GM21360 (cell line): ENCODE measurements at regions not wholly inside any gene's neighbourhood (a gene's known extent, or its start where the extent isn't known, plus 50 kb on each side); places are given as distances from the start of the nearest gene placed in this dataset.
"Not testable (repeated sequence)": the region's sequence is repeated elsewhere in the genome, so short reads cannot be mapped to it uniquely, and the experiment has no call there.

Experiments
- ATAC-seq: cut with Tn5 transposase; IDR thresholded peaks from one replicate; pipeline ENCODE4 v1.9.1; 2021; ENCODE audit warnings: mild to moderate bottlenecking, moderate library complexity; ENCODE audit not compliant: unreplicated experiment

DNA sequence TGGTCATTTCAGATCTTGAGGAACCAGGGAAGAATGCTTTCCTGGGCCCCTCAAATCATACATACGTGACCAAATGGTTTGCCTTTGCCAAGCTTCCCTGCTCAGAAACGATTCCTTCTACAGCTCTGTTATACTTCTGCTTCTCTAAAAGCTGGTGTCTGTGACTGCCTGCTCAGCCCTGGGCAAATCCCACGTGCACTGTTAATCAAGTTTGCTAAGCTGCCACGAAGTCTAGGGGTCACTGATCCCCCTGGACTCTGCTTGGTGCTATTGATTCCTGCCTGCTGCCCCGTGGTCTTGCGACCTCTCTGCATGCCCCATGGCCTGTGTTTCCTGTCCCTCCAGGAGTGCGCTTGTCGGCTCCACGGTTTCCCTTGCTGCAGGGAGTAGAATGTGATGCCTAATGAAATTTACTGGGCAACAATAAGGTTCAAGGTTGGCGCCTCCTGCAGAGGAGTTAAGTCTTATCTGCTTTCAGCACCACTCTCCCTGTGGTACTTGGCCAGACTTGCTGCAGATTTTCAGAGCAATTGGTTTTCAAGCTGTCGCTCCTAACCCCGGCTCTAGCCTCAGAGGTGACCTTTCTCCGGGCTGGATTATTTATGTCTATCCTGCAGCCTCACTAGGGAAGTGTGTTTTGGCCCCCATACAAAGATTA, 201.6 kb upstream of the FZD8 start:
- no peak for ATAC-seq

DNA sequence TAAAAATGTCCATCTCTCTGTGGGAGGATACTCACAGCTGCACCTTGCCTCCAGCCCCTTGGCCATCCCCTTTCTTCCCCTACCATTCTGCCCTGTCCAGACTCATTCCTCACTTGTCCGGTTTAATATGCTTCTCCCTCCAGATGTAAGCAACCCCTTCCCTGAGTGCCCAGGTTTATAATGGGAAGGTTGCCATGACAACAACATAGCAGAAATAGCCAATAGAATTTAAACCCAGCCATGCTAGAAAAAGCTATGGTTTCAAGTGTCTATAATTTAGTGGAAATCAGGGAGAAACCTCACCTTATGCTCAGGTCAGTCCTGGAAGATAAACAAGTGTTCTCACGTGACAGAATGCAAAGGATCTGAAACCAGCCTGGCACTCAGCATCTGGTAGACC, 196.0 kb upstream of the FZD8 start:
- ATAC-seq = no peak

DNA sequence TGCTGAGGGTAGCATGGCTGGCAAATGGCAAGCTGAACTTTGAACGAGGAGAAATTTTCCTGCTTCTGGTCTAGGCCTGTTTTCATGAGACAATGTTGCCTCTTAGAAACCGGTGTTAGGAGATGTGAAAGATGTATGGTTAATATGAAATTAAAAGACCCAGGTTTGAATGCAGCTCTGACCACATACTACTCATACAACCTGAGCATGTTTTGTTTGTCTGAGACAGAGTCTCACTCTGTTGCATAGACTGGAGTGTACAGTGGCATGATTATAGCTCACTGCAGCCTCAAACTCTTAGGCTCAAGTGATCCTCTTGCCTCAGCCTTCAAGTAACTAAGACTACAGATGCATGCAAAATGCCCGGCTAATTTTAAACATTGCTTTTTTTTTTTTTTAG, 193.4 kb upstream of the FZD8 start:
- no peak for ATAC-seq

DNA sequence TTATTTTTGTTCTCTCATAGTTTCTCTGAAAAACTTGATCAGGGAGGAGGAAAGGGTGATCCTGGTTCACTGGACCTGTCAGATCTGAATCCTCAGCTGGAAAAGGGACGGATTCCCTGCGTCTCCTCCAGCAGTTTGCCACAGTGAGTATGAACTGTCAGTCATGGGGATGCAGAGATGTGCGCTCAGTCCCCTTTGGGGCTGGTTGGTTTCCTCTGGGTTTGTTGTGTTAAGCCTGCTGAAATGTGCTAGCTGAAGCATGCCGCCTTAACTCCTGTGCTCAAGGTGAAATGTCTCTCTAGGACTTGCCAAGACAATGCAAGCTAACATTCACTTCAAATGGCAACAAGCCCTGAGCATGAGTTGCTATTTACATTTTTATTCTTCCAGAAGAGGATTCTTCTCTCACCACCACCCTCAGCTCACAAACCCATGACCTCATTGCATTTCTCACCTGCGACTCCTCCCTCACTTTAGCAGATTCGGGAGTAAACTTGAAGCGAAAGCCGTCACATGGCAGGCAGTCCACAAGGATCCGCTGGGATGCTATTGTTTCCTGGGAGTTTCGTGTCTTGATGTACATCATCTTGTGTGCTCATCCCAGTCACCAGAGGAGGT, 192.9 kb upstream of the FZD8 start:
- ATAC-seq = no peak

DNA sequence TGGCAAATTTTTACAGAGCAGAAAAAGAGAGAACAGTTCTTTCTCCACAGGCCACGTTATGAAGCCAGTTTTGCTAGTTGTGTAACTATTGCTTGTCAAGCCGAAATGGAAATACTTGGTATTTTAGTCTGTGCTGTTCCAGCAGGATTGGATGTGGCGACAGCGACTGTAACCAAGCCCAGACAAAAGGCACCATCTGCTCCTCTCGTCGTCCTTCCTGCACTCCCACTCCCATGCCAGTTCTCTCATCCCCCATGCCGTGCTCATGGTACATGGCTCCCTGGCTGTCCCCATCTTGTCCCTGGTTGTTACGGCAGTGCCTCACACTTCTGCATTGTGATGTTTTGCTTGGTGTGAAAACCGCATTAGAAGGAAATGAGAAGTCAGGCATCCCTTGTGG, 185.7 kb upstream of the FZD8 start:
- ATAC-seq = no peak

DNA sequence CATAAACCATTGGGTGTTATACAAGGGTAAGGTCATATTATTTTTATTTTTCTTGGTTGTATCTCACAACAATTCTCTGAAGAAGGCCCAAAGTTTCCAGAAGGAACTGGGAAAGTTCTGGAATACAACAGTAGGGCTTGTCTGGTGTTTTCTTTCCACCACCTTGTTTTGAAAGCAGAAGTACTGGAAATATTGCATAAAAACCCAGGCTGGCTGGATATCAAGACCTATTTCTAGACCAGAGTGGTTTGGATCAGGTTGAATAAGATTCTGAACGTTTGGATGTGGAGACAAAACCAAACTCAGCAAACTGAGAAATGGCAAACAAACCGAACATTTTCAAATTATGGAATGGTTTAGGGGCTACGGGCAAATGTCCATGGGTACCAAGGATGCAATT, 182.6 kb upstream of the FZD8 start:
- no peak for ATAC-seq

DNA sequence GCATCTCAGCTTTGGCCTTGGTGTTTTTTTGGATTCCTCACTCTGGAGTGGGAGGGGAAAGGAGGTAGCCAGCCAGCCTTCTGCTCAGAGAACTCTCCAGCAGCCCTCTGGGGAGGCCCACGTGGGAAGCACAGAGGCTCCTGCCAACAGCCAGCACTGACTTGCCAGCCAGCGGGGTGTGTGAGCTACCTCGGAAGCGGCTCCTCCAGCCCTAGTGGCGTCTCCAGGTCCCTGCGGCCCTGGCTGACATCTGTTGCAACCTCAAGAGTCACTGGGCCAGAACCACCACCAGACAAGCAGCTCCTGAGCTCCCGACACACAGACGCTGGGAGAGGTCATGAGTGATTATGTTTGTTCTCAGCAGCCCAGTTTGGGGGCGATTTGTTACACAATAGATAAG, 180.2 kb upstream of the FZD8 start:
- no peak for ATAC-seq

DNA sequence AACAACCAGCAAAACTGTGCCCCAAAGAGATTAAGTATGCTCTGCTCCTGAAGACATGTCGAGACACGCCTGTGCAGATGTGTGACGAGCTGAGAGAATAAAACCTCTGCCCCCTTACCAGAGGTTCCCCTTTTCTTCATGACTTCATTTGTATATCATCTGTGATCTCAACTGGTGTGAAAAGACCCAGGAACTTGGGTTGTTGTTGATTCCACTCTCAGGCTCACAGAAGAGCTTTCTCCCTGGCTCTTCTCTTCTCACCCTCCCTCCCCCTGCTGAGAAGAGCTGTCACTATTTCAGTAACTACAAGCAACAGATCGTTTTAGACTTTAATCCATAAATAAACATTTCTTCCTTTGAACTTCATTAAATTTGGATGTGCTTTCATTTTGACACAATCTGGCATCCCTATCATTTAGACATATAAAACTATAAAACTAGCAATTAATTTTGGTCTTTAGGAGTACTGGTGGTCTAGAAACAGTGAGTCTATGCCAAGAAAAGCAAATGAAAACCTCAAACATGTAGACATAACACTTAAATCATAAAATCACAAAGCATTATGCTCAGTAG, 179.3 kb upstream of the FZD8 start:
- ATAC-seq = no peak

DNA sequence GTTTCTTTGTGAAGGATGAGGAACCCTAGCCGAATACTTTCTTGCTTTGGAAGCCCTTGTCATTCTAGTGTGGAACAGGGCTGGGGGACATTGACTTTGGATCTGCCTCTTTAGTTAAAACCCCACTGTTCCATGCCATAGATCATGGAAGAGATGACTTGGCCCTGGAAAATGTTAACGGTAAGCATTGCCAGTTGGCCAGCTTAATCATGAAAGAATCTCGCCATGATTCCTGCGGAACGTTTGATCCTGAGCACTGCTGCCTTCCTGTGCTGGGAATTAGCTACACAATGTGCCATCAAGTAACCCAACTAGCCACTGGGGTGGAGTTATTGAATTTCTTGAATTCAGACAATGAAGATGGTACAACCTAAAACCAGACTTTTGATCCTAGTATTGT, 177.6 kb upstream of the FZD8 start:
- ATAC-seq = no peak

DNA sequence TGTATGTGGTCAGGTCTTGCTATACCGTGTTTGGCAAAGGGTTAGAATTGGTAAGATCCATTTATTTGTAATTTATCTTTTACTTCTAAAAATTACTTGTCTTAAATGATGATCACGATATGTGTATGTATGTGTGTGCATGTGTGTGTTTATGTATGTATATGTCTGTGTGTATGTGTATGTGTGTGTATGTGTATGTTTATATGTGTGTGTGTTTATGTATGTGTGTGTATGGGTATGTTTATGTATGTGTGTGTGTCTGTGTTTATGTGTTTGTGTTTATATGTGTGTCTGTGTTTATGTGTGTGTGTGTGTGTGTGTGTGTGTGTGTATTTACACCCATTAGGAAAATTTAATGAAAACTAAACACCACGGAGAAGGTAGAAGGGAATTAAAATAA, 176.9 kb upstream of the FZD8 start:
- ATAC-seq = no peak

DNA sequence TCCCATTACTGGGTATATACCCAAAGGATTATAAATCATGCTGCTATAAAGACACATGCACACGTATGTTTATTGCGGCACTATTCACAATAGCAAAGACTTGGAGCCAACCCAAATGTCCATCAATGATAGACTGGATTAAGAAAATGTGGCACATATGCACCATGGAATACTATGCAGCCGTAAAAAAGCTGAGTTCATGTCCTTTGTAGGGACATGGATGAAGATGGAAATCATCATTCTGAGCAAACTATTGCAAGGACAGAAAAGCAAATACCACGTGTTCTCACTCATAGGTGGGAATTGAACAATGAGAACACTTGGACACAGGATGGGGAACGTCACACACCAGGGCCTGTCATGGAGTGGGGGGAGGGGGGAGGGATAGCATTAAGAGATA, 175.0 kb upstream of the FZD8 start:
- not testable (repeated sequence) for ATAC-seq

DNA sequence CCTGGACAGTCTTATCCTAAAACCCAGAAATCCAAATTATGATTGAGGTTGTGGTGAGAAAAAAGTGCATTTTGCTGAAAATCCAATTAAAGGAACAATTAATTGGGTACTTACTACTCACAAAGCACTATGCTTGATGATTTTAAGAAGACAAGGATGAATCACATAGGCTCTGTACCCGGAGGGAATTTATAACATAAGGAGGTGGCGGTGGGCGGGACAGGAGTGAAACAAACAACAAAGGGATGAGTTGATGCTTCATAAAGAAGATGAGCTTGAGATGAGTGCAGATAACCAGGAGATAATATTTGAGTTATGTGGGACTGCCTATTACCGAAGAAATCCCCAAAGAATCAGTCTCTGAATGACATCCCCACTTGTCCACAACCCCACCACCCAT, 171.1 kb upstream of the FZD8 start:
- no peak for ATAC-seq

DNA sequence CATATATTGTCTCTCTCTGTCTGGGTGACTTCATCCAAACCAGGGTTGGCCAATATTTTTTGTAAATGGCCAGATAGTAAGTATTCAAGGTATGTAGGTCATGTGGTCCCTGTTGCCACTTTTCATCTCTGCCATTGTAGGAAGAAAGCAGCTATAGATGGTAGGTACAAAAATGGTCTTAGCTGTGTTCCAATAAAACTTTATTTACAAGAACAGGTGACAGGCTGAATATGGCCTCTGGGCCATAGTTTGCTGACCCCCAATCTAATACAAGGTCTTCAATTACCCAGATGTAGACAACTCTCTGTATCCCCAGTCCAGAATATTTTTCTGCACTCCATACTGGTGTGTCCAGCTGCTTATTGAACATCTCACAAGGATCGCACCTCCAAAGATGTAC, 166.2 kb upstream of the FZD8 start:
- ATAC-seq = no peak

DNA sequence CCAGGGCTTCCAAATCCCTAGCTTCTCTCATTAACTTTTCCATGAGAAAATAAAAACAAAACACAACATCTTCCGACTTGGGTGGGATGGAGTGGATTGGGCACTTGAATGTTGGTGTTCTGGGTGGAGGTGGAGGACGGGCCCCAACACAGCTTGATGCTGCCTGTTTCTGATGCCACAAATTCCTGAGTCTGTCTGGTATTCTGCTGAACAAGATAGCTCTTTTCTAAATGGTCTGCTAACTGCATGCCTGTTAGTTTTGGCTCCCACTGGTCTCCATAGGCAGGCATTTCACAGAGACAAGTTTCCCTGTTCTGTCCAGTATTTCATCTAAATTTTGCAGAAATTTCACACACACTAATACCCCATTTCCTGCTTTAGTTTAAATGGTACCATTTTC, 160.9 kb upstream of the FZD8 start:
- no peak for ATAC-seq

DNA sequence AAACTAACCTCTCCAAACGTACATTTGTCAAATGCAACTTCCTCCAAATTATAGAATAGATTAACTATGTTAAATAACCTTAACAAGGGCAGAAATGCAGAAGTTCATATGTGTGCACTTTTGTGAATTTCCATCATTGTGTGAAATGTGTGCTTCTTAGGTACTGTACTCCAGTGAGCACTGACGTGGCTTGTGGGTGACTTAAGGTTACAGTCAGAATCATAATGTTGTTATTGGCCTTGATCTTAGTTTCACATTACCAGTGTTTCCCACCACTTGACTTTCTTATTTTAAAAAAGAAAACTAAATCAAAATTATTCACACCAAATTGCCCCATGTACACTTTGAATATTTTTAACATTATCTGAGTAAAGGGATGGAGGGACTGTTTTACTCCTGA, 155.1 kb upstream of the FZD8 start:
- ATAC-seq = no peak

DNA sequence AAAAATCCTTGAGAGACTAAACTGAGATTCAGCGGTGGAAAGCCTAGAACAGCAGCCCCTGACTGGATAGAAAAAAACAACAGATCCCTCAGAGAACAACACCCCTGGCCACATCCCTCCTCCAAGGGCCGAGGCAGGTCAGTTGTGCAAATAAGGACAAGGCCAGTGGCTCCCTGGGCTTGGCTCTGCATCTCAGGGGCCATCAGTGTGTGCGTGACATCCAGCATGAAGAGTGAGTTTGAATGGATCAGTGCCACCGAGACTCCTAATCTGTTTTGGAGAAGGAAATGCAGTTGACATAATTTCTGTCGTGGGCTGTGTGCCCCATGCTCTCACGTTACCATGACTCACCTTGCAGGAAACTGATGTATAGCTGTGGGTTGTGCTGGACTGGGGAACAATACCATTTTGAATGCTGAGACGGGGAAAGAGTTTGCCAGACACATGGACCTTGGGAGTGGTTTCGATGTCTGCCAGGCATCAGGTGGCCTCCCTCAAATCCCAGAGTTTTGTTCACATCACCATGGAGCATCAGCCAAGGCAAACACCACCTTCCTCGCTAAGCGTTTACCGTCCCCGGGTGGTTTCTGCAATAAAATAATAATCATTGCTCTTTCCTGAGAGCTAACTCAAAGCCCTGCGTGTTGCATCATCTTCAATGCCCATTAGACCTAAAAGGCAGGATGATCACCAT, 153.2 kb upstream of the FZD8 start:
- ATAC-seq = no peak

DNA sequence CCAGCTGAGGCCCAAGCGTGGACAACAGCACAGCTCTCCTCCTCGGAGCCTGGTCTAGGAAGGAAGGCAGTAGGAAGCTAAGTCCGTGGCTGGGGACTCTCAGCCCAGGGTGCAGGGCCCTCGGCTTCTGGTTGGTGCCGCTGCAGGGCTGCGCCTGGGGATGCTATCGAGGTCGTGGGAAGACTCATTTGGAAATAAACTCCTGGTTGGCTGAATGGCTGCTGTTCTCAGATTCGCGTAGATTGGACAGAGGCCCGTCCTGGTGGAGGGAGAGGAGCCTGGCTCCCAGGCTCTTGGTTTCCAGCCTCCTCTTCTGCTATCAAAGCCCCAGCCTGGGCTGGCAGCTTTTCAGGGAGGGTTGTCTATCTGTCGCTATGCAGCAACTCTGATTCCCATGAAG, 152.6 kb upstream of the FZD8 start:
- ATAC-seq = no peak

DNA sequence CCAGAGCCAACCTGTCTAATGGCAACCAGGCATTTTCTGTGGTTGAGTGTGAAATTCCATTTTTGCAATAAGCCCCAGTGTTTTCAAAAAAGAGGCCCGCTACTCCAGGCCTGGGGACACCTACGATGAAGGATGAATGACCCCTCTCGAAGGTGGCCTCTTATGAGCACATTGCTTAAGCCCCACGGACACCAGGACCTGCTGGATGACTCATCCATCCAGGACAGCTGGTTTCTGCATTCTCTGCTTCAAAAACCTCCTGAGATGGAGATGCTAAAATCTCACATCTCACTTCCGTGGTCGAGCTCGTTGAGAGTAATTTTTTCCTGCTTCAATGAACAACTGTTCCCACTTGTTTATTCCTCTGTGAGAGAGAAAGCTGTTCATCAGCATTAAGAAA, 150.2 kb upstream of the FZD8 start:
- ATAC-seq = no peak

DNA sequence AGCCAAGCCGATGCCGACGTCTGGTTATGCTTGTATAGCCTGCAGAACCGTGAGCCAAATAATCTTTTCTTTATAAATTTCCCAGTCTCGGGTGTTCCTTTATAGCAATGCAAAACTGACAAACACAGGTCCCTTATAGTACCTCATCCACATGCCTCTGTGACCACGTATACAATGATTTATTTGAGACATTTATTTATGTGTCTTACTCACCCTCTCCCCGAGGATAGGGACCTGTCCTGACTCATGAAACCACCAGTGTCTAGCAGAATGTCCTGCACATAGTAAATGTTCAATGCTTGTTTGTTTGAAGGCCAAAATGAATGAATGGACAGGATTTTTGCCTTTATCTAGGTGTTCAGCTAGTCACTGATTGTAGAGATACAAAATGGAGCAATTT, 147.9 kb upstream of the FZD8 start:
- ATAC-seq = no peak

DNA sequence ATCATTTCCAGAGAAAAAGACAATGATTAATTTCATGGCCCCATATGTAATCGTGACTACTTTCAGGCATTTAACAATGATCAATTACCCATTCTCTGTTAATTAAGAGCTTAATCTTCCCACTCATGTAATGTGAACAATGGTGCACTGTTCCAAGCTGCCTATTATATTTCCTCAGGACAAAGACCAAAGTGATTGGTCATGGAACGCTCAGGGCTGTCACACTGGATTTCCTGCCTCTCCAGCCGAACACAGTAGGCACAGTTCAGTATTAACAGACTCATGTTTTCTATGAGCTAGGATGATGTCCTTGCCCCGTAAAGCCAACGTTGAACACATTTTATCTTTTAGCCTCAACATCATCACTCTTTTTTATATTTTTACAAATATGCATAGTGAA, 142.7 kb upstream of the FZD8 start:
- ATAC-seq = no peak

DNA sequence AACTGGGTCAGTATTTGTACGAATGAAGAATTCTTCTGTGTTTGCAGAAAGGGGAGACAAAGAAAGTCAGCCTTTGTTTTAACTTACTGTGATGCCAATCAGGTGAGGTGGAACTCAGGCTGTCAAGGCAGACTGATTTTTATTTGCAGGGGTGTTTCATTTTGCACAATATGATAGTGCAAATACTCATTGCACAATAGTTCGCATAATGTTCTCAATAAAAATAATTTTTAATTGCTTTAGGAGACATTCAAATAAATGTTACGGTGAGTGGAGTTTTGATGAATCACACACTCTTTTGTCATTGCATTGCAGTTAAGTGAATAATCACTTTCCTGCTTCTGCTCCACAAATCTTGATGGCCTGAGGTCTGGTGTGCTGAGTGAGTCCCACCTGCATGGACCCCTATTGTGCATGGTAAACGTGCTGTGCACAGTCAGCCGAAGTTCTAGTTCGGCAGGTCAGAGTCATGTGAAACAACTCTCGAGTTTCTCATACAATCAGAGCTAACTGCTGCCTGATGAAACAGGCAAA, 141.3 kb upstream of the FZD8 start:
- no peak for ATAC-seq

DNA sequence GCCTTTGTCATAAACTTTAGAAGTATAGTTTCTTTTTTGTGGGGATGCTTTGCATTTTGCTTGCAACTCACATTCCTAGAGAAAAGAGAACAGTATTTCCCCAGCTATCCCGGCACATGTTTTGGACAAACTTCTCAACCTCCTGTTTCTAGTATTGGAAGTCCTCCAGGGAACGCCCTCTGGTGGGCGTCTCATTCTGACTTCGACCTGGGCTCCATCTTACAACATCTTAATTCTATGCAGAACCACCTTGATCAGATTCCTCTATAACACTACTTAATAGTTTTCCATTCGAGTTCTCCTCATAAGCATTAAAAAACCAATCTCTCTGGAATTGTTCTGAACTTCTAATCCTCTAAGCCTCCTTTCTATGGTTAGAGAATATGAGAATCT, 139.5 kb upstream of the FZD8 start:
- no peak for ATAC-seq
